Sigmoid colon (tissue), 6 donors: ENCODE measurements at regions not wholly inside any gene's neighbourhood (a gene's known extent, or its start where the extent isn't known, plus 50 kb on each side); places are given as distances from the start of the nearest gene placed in this dataset.

ENCODE experiments used
- DNase-seq: peaks from one replicate; pipeline ENCODE4 v3.0.0-alpha.2; 2019
- H3K27ac ChIP-seq, 4 donors: fragments of 200-600 bp; sonication (generic); one replicate each; pipeline ENCODE4 v1.5.1; 2016 to 2019; ENCODE audit warnings: mild to moderate bottlenecking in 1 of 4
- H3K27me3 ChIP-seq, 3 donors: fragments of 200-600 bp; sonication (generic); one replicate each; pipeline ENCODE4 v1.5.1; 2019; ENCODE audit warnings: mild to moderate bottlenecking in 1 of 3
- H3K36me3 ChIP-seq, 4 donors: fragments of 200-600 bp; sonication (generic); one replicate each; pipeline ENCODE4 v1.5.1; 2016 to 2019
- H3K4me1 ChIP-seq, 4 donors: fragments of 200-600 bp; sonication (generic); one replicate each; pipeline ENCODE4 v1.5.1; 2017 to 2019
- H3K4me3 ChIP-seq, 4 donors: fragments of 200-600 bp; sonication (generic); one replicate each; pipeline ENCODE4 v1.5.1; 2017 to 2019; ENCODE audit warnings: mild to moderate bottlenecking in 2 of 4, moderate library complexity in 1 of 4
- H3K9me3 ChIP-seq, 4 donors: fragments of 200-600 bp in 3 of 4; sonication (generic) in 3 of 4; one replicate each; pipeline versions ENCODE4 v1.5.1 to v1.6.1; 2013 to 2019
- CTCF ChIP-seq, 4 experiments: fragments of 450-650 bp in 3 of 4; fragments of 200-600 bp in 1 of 4; IDR thresholded peaks; one replicate each; pipeline ENCODE4 v1.5.1; 2016 to 2019; ENCODE audit warnings: antibody characterized with exemption in 4 of 4, mild to moderate bottlenecking in 3 of 4, moderate library complexity in 2 of 4
- EP300 ChIP-seq, 4 donors: sonication (generic); formaldehyde crosslinking; IDR thresholded peaks; one replicate each; pipeline ENCODE4 v1.6.1; 2017; ENCODE audit warnings: antibody characterized with exemption in 4 of 4
- POLR2A ChIP-seq, 2 donors: fragments of 450-650 bp; IDR thresholded peaks; one replicate each; pipeline ENCODE4 v1.6.1; 2016; ENCODE audit warnings: antibody characterized with exemption in 2 of 2, mild to moderate bottlenecking in 2 of 2, moderate library complexity in 2 of 2
- POLR2AphosphoS5 ChIP-seq, 4 donors: sonication (generic); formaldehyde crosslinking; IDR thresholded peaks; one replicate each; pipeline ENCODE4 v1.6.1; 2017; ENCODE audit warnings: antibody characterized with exemption in 4 of 4
- WGBS, 2 donors: extraction: QIAGEN DNeasy Blood & Tissue Kit; methylation state at CpG; one replicate each; pipeline ENCODE4 v1.1.7; 2013; 5-methylcytosine and 5-hydroxymethylcytosine counted together
- intact Hi-C: fragments of 100-400 bp; cut with DNase I; formaldehyde crosslinking; loops from one replicate; pipeline ENCODE4 v1.15.1; 2023
- donor health status: healthy with polysubstance abuse.
- donor health status: healthy.

DNA sequence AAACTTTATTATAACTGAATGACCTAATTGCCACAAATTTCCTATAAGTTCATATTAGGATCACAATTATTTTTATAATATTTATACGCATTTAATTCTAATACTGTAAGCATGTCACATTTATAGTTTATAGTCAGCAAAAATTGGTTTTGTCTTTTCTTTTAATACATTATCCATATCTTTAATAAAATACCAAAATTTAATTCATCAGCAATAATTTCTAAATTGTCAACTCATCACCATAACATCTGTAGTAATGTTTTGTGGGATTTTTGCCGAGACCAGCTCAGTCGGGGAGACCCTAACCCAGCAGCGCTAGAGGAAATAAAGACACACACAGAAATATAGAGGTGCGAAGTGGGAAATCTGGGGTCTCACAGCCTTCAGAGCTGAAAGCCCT, 254.2 kb downstream of the KIF21A start:
- 94 to 96% methylated on average over 5 of the region's 5 CpGs for WGBS, 2 donors
- H3K9me3 ChIP-seq: no peaks in the 10 kb centered on the region
- intact Hi-C loops: no loop called here
- no peaks in the 10 kb centered on the region for H3K27me3 ChIP-seq
- no peaks in the 10 kb centered on the region for H3K36me3 ChIP-seq
- DNase-seq: no peak
- no peaks in the 10 kb centered on the region for H3K4me1 ChIP-seq
- H3K4me3 ChIP-seq: no peak overlapping the region
- TF ChIP-seq EP300 (IDR thresholded peaks at IDR 0.05): no peak
- TF ChIP-seq POLR2AphosphoS5 (IDR thresholded peaks at IDR 0.05): no peak
- H3K27ac ChIP-seq: no peak overlapping the region

GRCh38 chr12:39186744-39187143, 256.2 kb downstream of the KIF21A start:
- intact Hi-C loops: no loop called here
- Histone ChIP-seq H3K4me3 (no peak overlapping the region), H3K4me1 (no peaks in the 10 kb centered on the region), H3K27ac (no peak overlapping the region), H3K9me3 (no peaks in the 10 kb centered on the region), H3K27me3 (no peaks in the 10 kb centered on the region), H3K36me3 (no peaks in the 10 kb centered on the region)
- no peak for DNase-seq
- WGBS, 2 donors: 94 to 96% methylated on average over 11 of the region's 11 CpGs
- no peak for TF ChIP-seq EP300 (IDR thresholded peaks at IDR 0.05)
- no peak for TF ChIP-seq POLR2AphosphoS5 (IDR thresholded peaks at IDR 0.05)
- no peak for TF ChIP-seq POLR2A (IDR thresholded peaks at IDR 0.05)
- no peak for TF ChIP-seq CTCF (IDR thresholded peaks at IDR 0.05)

DNA sequence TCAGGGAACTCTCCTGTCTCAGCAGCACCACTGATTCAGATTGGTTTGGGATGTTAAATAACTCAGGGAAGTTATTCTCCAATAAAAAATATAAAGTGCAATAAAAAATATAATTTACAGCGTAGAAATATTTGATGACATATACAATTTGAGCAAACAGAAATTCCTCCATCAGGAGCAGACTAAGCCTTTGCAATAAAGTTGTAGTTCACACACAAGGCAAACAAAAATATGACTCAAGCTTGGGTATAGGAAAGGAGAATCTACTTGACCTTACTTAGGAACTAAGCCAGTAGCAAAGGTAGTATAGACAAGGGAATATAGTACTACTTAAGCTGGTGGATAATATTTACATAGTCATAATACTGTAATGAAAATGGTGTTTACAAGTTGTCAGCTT, 264.1 kb downstream of the KIF21A start:
- DNase-seq: no peak
- intact Hi-C loops: no loop called here
- no peak for TF ChIP-seq POLR2AphosphoS5 (IDR thresholded peaks at IDR 0.05)
- no peak for TF ChIP-seq CTCF (IDR thresholded peaks at IDR 0.05)
- no peak for TF ChIP-seq EP300 (IDR thresholded peaks at IDR 0.05)
- TF ChIP-seq POLR2A (IDR thresholded peaks at IDR 0.05): no peak
- Histone ChIP-seq H3K4me1 (no peaks in the 10 kb centered on the region), H3K27me3 (no peaks in the 10 kb centered on the region), H3K27ac (no peak overlapping the region), H3K9me3 (no peaks in the 10 kb centered on the region), H3K36me3 (no peaks in the 10 kb centered on the region), H3K4me3 (no peak overlapping the region)
- 7 to 53% methylated on average over 1 of the region's 1 CpG for WGBS, 2 donors

- no peaks in the 10 kb centered on the region for H3K9me3 ChIP-seq
- H3K36me3 ChIP-seq: no peaks in the 10 kb centered on the region
- H3K4me3 ChIP-seq: no peak overlapping the region
- no peak for DNase-seq
- no peaks in the 10 kb centered on the region for H3K4me1 ChIP-seq
- no peaks in the 10 kb centered on the region for H3K27me3 ChIP-seq
- no peak for TF ChIP-seq POLR2A (IDR thresholded peaks at IDR 0.05)
- TF ChIP-seq POLR2AphosphoS5 (IDR thresholded peaks at IDR 0.05): no peak
- no peak for TF ChIP-seq CTCF (IDR thresholded peaks at IDR 0.05)
- no peak for TF ChIP-seq EP300 (IDR thresholded peaks at IDR 0.05)
- H3K27ac ChIP-seq: no peak overlapping the region
- intact Hi-C loops: no loop called here
Measured at GRCh38 chr12:39176356-39176755, 266.6 kb downstream of the KIF21A start.

DNA sequence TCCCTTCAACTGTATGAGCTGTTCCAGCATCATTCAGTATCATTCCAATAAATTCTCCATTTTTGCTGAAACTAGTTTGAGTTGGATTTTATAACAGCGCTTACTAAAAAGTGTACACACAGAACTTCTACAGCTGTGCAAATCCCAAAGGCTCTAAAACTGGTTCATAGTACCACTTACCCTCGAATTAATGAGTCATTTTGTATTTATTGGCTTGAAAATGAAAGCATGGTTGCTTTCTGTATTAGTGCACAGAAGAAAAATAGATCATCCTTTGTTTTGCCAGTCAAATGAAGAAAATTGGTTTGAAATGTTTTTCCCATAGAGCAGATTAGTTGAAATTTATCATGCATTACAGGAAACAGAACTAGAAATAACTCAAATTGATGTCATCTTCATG, 268.3 kb upstream of the CPNE8 start:
- Histone ChIP-seq H3K27ac (no peak overlapping the region), H3K36me3 (no peaks in the 10 kb centered on the region), H3K27me3 (no peaks in the 10 kb centered on the region), H3K4me1 (no peaks in the 10 kb centered on the region), H3K9me3 (no peaks in the 10 kb centered on the region), H3K4me3 (no peak overlapping the region)
- no peak for DNase-seq
- 9 to 48% methylated on average over 2 of the region's 2 CpGs for WGBS, 2 donors
- TF ChIP-seq EP300 (IDR thresholded peaks at IDR 0.05) (no peak), POLR2A (IDR thresholded peaks at IDR 0.05) (no peak), POLR2AphosphoS5 (IDR thresholded peaks at IDR 0.05) (no peak), CTCF (IDR thresholded peaks at IDR 0.05) (no peak)
- intact Hi-C loops: no loop called here
